ENCODE measurements at regions not wholly inside any gene's neighbourhood (a gene's known extent, or its start where the extent isn't known, plus 50 kb on each side); places are given as distances from the start of the nearest gene placed in this dataset.

DNA sequence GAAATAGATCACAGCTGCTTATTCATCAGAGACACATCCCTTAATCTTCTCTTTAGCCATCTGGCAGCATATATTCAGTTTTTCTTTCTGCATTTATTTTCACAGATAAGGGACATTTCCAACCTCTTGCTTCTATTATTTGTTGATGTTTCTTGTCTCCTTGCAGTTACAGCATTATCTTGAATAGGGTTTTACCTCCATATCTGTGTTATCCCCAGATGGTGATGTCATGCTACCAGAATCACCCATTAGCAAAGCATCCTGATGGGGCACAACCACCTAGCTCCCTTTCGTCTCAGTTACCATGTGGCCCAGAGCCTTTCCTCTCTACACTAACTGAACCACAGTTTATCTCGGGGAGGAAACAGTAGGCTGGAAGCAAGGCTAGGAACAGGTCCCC lies 483.9 kb downstream of the FOXO1 start:
- TF ChIP-seq, protein P1, sequence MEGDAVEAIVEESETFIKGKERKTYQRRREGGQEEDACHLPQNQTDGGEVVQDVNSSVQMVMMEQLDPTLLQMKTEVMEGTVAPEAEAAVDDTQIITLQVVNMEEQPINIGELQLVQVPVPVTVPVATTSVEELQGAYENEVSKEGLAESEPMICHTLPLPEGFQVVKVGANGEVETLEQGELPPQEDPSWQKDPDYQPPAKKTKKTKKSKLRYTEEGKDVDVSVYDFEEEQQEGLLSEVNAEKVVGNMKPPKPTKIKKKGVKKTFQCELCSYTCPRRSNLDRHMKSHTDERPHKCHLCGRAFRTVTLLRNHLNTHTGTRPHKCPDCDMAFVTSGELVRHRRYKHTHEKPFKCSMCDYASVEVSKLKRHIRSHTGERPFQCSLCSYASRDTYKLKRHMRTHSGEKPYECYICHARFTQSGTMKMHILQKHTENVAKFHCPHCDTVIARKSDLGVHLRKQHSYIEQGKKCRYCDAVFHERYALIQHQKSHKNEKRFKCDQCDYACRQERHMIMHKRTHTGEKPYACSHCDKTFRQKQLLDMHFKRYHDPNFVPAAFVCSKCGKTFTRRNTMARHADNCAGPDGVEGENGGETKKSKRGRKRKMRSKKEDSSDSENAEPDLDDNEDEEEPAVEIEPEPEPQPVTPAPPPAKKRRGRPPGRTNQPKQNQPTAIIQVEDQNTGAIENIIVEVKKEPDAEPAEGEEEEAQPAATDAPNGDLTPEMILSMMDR (IDR thresholded peaks at IDR 0.05): no peak
- no peak for TF ChIP-seq POLR2A (IDR thresholded peaks at IDR 0.05)

Data from right lobe of liver (tissue), 4 donors.